Liver (tissue), 3 donors: ENCODE measurements at regions not wholly inside any gene's neighbourhood (a gene's known extent, or its start where the extent isn't known, plus 50 kb on each side); places are given as distances from the start of the nearest gene placed in this dataset.

Source experiments
- CTCF ChIP-seq: fragments of 150-350 bp; IDR thresholded peaks from 2 replicates; pipeline ENCODE4 v1.5.1; 2017; ENCODE audit warnings: improper control_type of control experiment, low read depth, low read length; ENCODE audit not compliant: missing input control
- HNF4G ChIP-seq: IDR thresholded peaks from 2 replicates; pipeline ENCODE4 v1.6.1; 2016; ENCODE audit warnings: antibody characterized with exemption
- MAX ChIP-seq: IDR thresholded peaks from 2 replicates; pipeline ENCODE4 v1.6.1; 2016; ENCODE audit warnings: antibody characterized with exemption
- donor health status: healthy.
- donor health status: healthy.

GRCh38 chr7:53245721-53246120 is 210.3 kb downstream of the POM121L12 start:
- no peak for TF ChIP-seq HNF4G
- no peak for TF ChIP-seq CTCF
- no peak for TF ChIP-seq MAX
